ENCODE measurements at regions not wholly inside any gene's neighbourhood (a gene's known extent, or its start where the extent isn't known, plus 50 kb on each side); places are given as distances from the start of the nearest gene placed in this dataset.
A peak's percentile ranks its signal among the peaks of the same experiment; 100 is the strongest.

DNA sequence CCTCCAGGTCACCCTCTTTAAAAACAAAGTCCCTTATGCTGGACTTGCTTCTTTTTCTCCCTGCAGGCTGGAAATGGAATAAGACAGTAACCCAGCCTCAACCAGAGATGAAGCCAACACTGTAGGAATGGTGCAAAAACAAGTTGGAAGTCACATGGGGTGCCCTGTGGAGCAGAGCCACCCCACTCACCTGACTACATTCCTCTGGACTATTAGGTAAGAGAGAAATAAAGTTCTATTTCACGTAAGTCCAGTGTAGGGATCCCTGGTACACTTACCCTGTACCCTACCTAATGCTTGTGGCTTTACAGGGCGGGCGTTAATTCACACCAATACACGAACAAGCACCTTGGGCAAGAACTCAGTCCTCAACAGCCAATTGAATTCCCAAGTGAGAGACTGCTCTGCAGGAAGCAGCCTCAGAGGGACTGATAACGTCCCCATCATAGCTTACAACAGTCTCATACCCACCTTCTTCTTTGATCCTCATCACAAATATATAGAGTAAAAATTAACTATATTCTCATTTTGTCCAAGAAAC is 112.5 kb upstream of the FGGY start:
- Histone ChIP-seq H2AK5ac (ENCODE audit: low read length) (no peak overlapping the region), H2AFZ (ENCODE audit: insufficient read depth, low read length, poor library complexity) (no peak overlapping the region), H3K4me2 (ENCODE audit: low read length) (no peak overlapping the region), H3K23ac (ENCODE audit: low read length) (no peak overlapping the region), H4K91ac (ENCODE audit: low read depth, low read length) (no peak overlapping the region), H4K12ac (ENCODE audit: low read depth, low read length) (no peak overlapping the region), H3K9me3 (ENCODE audit: insufficient read depth, low read depth, low read length) (peaks cover 2% of the 10 kb centered on the region), H3K4me1 (ENCODE audit: control insufficient read depth in 1 of 2, insufficient read depth in 2 of 2, low read length in 2 of 2) (peaks cover 2 to 7% of the 10 kb centered on the region in 2 experiments), H3K36me3 (ENCODE audit: control insufficient read depth in 1 of 2, insufficient read depth in 2 of 2, low read length in 2 of 2) (no peaks in the 10 kb centered on the region), H2BK5ac (ENCODE audit: low read depth, low read length, poor library complexity) (no peak overlapping the region), H3K27ac (ENCODE audit: low read depth, low read length) (no peak overlapping the region), H3K9ac (ENCODE audit: low read length) (no peak overlapping the region), H3K79me1 (ENCODE audit: low read length) (no peaks in the 10 kb centered on the region), H2BK12ac (ENCODE audit: low read length) (peak overlapping the region; percentile 23), H3K14ac (ENCODE audit: low read length) (no peak overlapping the region), H3K18ac (ENCODE audit: low read length) (no peak overlapping the region), H3K79me2 (ENCODE audit: control insufficient read depth, insufficient read depth, low read length, poor library complexity) (no peaks in the 10 kb centered on the region), H4K8ac (ENCODE audit: low read depth, low read length) (no peak overlapping the region), H3K4me3 (ENCODE audit: low read depth, low read length) (no peak overlapping the region), H3K4ac (ENCODE audit: low read depth, low read length) (no peak overlapping the region), H2BK120ac (ENCODE audit: insufficient read depth, low read length, poor library complexity) (no peak overlapping the region), H3K27me3 (ENCODE audit: insufficient read depth, low read length) (no peaks in the 10 kb centered on the region)
- no CpG with 5 or more reads among the region's 5 CpGs for WGBS (ENCODE audit: extremely low coverage, insufficient coverage, insufficient read length)
- DNase-seq: peak in 1 of 2 donors; percentile 15

DNA sequence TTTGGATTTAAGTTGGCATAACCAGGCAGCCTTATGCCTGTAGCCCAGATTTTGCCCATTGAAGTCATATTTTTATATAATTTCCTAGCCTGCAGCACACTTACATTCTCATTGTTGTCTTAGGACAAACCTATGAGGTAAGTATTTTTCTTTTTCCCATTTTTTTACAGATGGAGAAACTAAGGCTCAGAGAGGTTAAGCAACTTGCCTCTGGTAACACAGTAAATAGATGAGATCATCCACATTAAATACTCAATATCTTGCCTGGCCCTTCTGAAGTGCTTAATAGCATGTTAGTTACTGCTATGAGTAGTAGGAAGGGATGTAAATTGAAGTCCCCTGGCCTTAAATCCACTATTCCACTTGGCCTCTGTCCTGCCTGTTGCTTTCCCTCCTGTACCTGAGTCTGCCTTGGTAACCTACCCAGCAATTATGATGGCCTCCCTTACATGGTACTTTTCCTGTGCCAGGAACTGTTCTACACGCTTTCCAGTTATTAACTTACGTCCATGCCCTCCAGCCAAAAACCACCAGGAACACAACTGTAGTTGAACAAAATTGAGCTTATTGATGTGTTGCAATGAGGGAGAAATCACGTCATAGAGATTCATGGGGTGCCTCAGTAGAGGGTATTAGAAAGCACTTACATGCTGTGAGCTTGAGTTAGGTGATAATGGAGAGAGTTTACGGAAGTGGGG is 111.6 kb upstream of the FGGY start:
- no peak overlapping the region for H2AFZ ChIP-seq (ENCODE audit: insufficient read depth, low read length, poor library complexity)
- no peak overlapping the region for H3K4me2 ChIP-seq (ENCODE audit: low read length)
- H4K12ac ChIP-seq (ENCODE audit: low read depth, low read length): no peak overlapping the region
- no peak overlapping the region for H3K18ac ChIP-seq (ENCODE audit: low read length)
- H3K4me3 ChIP-seq (ENCODE audit: low read depth, low read length): no peak overlapping the region
- H3K9ac ChIP-seq (ENCODE audit: low read length): no peak overlapping the region
- H3K36me3 ChIP-seq (ENCODE audit: control insufficient read depth in 1 of 2, insufficient read depth in 2 of 2, low read length in 2 of 2): no peaks in the 10 kb centered on the region
- no peaks in the 10 kb centered on the region for H3K27me3 ChIP-seq (ENCODE audit: insufficient read depth, low read length)
- no peak overlapping the region for H4K8ac ChIP-seq (ENCODE audit: low read depth, low read length)
- peak overlapping the region; percentile 48 for H2BK12ac ChIP-seq (ENCODE audit: low read length)
- WGBS (ENCODE audit: extremely low coverage, insufficient coverage, insufficient read length): no CpG with 5 or more reads among the region's 4 CpGs
- no peak overlapping the region for H3K4ac ChIP-seq (ENCODE audit: low read depth, low read length)
- peaks cover 2% of the 10 kb centered on the region for H3K9me3 ChIP-seq (ENCODE audit: insufficient read depth, low read depth, low read length)
- no peak for DNase-seq
- no peak overlapping the region for H3K14ac ChIP-seq (ENCODE audit: low read length)
- H2AK5ac ChIP-seq (ENCODE audit: low read length): no peak overlapping the region
- H3K4me1 ChIP-seq (ENCODE audit: control insufficient read depth in 1 of 2, insufficient read depth in 2 of 2, low read length in 2 of 2): peaks cover 2 to 7% of the 10 kb centered on the region in 2 experiments
- no peaks in the 10 kb centered on the region for H3K79me1 ChIP-seq (ENCODE audit: low read length)
- no peak overlapping the region for H2BK5ac ChIP-seq (ENCODE audit: low read depth, low read length, poor library complexity)
- no peaks in the 10 kb centered on the region for H3K79me2 ChIP-seq (ENCODE audit: control insufficient read depth, insufficient read depth, low read length, poor library complexity)
- no peak overlapping the region for H3K23ac ChIP-seq (ENCODE audit: low read length)
- no peak overlapping the region for H3K27ac ChIP-seq (ENCODE audit: low read depth, low read length)
- H4K91ac ChIP-seq (ENCODE audit: low read depth, low read length): peak overlapping the region; percentile 67
- no peak overlapping the region for H2BK120ac ChIP-seq (ENCODE audit: insufficient read depth, low read length, poor library complexity)

DNA sequence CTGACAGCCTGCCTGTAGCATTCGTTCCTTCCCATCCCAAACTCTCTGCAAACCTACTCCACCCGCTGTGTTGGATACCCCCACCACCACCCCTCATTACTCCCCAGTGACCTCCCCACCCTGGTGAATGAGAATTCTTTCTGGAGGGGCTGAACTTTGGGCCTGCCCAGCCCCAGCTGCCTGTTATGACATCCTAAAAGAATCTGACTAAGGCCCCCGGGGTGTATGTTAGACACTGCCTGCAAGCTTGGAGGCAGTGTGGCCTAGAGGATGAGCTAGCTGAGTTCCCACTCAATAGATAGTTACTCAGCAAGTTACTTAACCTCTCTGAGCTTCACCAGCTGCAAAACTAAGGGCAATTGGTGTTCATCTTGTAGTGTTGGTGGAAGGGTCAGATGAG is 110.2 kb upstream of the FGGY start:
- H3K4me2 ChIP-seq (ENCODE audit: low read length): peak overlapping the region; percentile 1
- no CpG with 5 or more reads among the region's 3 CpGs for WGBS (ENCODE audit: extremely low coverage, insufficient coverage, insufficient read length)

DNA sequence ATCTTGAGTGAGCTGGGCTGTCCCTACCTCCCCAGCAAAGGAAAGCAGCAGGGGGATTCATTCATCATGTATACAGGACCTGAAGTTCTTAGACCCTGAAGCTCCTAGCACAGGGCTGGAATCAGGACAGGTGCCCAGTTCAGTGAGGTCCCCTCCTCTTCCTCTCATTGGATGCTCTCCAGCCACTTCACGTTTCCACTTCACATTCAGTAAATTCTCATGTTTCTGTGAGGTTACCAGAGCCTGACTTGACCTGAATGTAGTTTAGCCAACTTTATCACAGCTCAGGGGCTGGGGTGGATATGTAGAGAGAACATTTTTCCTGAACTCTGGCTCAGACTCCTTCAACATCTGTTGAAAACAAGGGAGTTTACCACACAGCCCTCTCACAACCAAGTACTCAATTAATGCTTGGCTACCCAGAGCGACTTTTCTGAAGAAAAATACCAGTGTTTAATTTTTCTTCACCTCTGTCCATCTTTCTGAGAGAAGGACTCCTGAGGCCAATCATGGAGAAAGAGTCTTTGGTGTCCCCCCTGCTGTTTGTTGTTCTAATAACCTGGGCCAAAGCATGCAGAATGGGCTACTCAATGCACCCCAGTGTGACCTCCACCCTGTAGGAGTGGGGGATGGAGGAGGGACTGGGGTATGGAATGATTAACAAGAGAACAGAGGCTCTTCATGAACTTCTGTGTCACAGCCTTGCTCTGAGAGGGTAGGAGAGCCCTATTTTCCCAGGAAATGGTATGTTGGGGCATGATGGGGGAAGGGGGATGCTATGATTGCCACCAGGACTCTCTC is 108.3 kb upstream of the FGGY start:
- Histone ChIP-seq H3K27me3 (ENCODE audit: insufficient read depth, low read length) (no peaks in the 10 kb centered on the region), H3K9me3 (ENCODE audit: insufficient read depth, low read depth, low read length) (peaks cover 2% of the 10 kb centered on the region), H3K4me3 (ENCODE audit: low read depth, low read length) (no peak overlapping the region), H4K91ac (ENCODE audit: low read depth, low read length) (no peak overlapping the region), H3K14ac (ENCODE audit: low read length) (no peak overlapping the region), H3K4me1 (ENCODE audit: control insufficient read depth in 1 of 2, insufficient read depth in 2 of 2, low read length in 2 of 2) (peaks cover 2 to 7% of the 10 kb centered on the region in 2 experiments), H3K36me3 (ENCODE audit: control insufficient read depth in 1 of 2, insufficient read depth in 2 of 2, low read length in 2 of 2) (no peaks in the 10 kb centered on the region), H2BK120ac (ENCODE audit: insufficient read depth, low read length, poor library complexity) (no peak overlapping the region), H2BK5ac (ENCODE audit: low read depth, low read length, poor library complexity) (no peak overlapping the region), H3K79me1 (ENCODE audit: low read length) (no peaks in the 10 kb centered on the region), H3K4me2 (ENCODE audit: low read length) (no peak overlapping the region), H3K18ac (ENCODE audit: low read length) (no peak overlapping the region), H2BK12ac (ENCODE audit: low read length) (peak overlapping the region; percentile 11), H3K27ac (ENCODE audit: low read depth, low read length) (no peak overlapping the region), H4K12ac (ENCODE audit: low read depth, low read length) (no peak overlapping the region), H3K79me2 (ENCODE audit: control insufficient read depth, insufficient read depth, low read length, poor library complexity) (no peaks in the 10 kb centered on the region), H3K4ac (ENCODE audit: low read depth, low read length) (no peak overlapping the region), H3K23ac (ENCODE audit: low read length) (no peak overlapping the region), H2AK5ac (ENCODE audit: low read length) (no peak overlapping the region), H3K9ac (ENCODE audit: low read length) (no peak overlapping the region), H2AFZ (ENCODE audit: insufficient read depth, low read length, poor library complexity) (no peak overlapping the region), H4K8ac (ENCODE audit: low read depth, low read length) (no peak overlapping the region)
- no CpG with 5 or more reads among the region's 2 CpGs for WGBS (ENCODE audit: extremely low coverage, insufficient coverage, insufficient read length)
- DNase-seq: no peak

More for the DNA sequence above, 110.2 kb upstream of the FGGY start:
- H4K12ac ChIP-seq (ENCODE audit: low read depth, low read length): no peak overlapping the region
- H3K4me1 ChIP-seq (ENCODE audit: control insufficient read depth in 1 of 2, insufficient read depth in 2 of 2, low read length in 2 of 2): peaks cover 2 to 7% of the 10 kb centered on the region in 2 experiments
- H3K18ac ChIP-seq (ENCODE audit: low read length): no peak overlapping the region
- no peak overlapping the region for H3K4ac ChIP-seq (ENCODE audit: low read depth, low read length)
- H4K8ac ChIP-seq (ENCODE audit: low read depth, low read length): no peak overlapping the region
- H2BK5ac ChIP-seq (ENCODE audit: low read depth, low read length, poor library complexity): no peak overlapping the region
- no peak overlapping the region for H3K4me3 ChIP-seq (ENCODE audit: low read depth, low read length)
- H3K36me3 ChIP-seq (ENCODE audit: control insufficient read depth in 1 of 2, insufficient read depth in 2 of 2, low read length in 2 of 2): no peaks in the 10 kb centered on the region
- peak; percentile 81 to 92 for DNase-seq
- no peak overlapping the region for H3K27ac ChIP-seq (ENCODE audit: low read depth, low read length)
- no peaks in the 10 kb centered on the region for H3K79me2 ChIP-seq (ENCODE audit: control insufficient read depth, insufficient read depth, low read length, poor library complexity)
- H3K79me1 ChIP-seq (ENCODE audit: low read length): no peaks in the 10 kb centered on the region
- no peak overlapping the region for H2BK12ac ChIP-seq (ENCODE audit: low read length)
- H3K27me3 ChIP-seq (ENCODE audit: insufficient read depth, low read length): no peaks in the 10 kb centered on the region
- peaks cover 2% of the 10 kb centered on the region for H3K9me3 ChIP-seq (ENCODE audit: insufficient read depth, low read depth, low read length)
- no peak overlapping the region for H3K14ac ChIP-seq (ENCODE audit: low read length)
- no peak overlapping the region for H4K91ac ChIP-seq (ENCODE audit: low read depth, low read length)
- no peak overlapping the region for H3K9ac ChIP-seq (ENCODE audit: low read length)
- H3K23ac ChIP-seq (ENCODE audit: low read length): no peak overlapping the region
- H2BK120ac ChIP-seq (ENCODE audit: insufficient read depth, low read length, poor library complexity): no peak overlapping the region
- H2AFZ ChIP-seq (ENCODE audit: insufficient read depth, low read length, poor library complexity): no peak overlapping the region
- H2AK5ac ChIP-seq (ENCODE audit: low read length): no peak overlapping the region

Measured in trophoblast cell (in vitro differentiated cells and primary cell).